ENCODE measurements at regions not wholly inside any gene's neighbourhood (a gene's known extent, or its start where the extent isn't known, plus 50 kb on each side); places are given as distances from the start of the nearest gene placed in this dataset.

DNA sequence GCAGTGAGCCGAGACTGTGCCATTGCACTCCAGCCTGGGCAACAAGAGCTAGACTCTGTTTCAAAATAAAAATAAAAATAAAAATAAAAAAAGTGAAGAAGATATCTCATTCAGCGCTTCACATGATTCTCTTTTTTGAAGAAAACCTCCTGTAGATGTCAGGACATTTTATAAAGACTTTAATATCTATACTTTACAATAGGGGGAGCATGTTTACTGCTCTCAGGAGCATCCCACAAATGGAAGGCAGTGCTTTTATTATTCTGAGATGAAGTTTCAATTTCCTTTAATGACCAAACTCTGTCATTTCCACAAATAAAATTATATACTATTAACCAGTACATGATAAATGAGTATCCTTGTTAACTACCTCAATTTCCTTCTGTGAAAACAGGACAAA, 118.7 kb upstream of the MYOCD start (continued):
- TF ChIP-seq, protein P1, sequence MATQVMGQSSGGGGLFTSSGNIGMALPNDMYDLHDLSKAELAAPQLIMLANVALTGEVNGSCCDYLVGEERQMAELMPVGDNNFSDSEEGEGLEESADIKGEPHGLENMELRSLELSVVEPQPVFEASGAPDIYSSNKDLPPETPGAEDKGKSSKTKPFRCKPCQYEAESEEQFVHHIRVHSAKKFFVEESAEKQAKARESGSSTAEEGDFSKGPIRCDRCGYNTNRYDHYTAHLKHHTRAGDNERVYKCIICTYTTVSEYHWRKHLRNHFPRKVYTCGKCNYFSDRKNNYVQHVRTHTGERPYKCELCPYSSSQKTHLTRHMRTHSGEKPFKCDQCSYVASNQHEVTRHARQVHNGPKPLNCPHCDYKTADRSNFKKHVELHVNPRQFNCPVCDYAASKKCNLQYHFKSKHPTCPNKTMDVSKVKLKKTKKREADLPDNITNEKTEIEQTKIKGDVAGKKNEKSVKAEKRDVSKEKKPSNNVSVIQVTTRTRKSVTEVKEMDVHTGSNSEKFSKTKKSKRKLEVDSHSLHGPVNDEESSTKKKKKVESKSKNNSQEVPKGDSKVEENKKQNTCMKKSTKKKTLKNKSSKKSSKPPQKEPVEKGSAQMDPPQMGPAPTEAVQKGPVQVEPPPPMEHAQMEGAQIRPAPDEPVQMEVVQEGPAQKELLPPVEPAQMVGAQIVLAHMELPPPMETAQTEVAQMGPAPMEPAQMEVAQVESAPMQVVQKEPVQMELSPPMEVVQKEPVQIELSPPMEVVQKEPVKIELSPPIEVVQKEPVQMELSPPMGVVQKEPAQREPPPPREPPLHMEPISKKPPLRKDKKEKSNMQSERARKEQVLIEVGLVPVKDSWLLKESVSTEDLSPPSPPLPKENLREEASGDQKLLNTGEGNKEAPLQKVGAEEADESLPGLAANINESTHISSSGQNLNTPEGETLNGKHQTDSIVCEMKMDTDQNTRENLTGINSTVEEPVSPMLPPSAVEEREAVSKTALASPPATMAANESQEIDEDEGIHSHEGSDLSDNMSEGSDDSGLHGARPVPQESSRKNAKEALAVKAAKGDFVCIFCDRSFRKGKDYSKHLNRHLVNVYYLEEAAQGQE (IDR thresholded peaks at IDR 0.05; ENCODE audit: low read depth, low read length) = no peak
- TF ChIP-seq JUND (IDR thresholded peaks at IDR 0.05) = no peak
- TF ChIP-seq, protein P2, sequence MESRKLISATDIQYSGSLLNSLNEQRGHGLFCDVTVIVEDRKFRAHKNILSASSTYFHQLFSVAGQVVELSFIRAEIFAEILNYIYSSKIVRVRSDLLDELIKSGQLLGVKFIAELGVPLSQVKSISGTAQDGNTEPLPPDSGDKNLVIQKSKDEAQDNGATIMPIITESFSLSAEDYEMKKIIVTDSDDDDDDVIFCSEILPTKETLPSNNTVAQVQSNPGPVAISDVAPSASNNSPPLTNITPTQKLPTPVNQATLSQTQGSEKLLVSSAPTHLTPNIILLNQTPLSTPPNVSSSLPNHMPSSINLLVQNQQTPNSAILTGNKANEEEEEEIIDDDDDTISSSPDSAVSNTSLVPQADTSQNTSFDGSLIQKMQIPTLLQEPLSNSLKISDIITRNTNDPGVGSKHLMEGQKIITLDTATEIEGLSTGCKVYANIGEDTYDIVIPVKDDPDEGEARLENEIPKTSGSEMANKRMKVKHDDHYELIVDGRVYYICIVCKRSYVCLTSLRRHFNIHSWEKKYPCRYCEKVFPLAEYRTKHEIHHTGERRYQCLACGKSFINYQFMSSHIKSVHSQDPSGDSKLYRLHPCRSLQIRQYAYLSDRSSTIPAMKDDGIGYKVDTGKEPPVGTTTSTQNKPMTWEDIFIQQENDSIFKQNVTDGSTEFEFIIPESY (IDR thresholded peaks at IDR 0.05; ENCODE audit: borderline replicate concordance, low read depth) = no peak

- Histone ChIP-seq H4K20me1 (ENCODE audit: insufficient read depth) (no peaks in the 10 kb centered on the region), H3K27me3 (ENCODE audit: insufficient read depth) (peaks cover 21% of the 10 kb centered on the region; the same call in 1 of the 2 replicates), H3K4me3 (ENCODE audit: low read depth in 2 of 2, low read length in 1 of 2) (no peak overlapping the region), H3K9ac (no peak overlapping the region), H2AFZ (ENCODE audit: low read depth) (no peak overlapping the region), H3K9me3 (no peaks in the 10 kb centered on the region), H3K4me2 (no peak overlapping the region), H3K9me2 (no peaks in the 10 kb centered on the region), H3K36me3 (replicated peaks in 1 of 2; ENCODE audit: control insufficient read depth in 1 of 2, insufficient read depth in 2 of 2, low read length in 1 of 2) (no peaks in the 10 kb centered on the region), H3K4me1 (ENCODE audit: control insufficient read depth in 1 of 2, insufficient read depth in 2 of 2, low read depth in 1 of 2, low read length in 1 of 2) (no peaks in the 10 kb centered on the region), H3K79me2 (ENCODE audit: insufficient read depth) (no peaks in the 10 kb centered on the region), H3K27ac (ENCODE audit: low read depth in 2 of 2, low read length in 1 of 2) (no peak overlapping the region), H3F3A (replicated peaks; ENCODE audit: insufficient read depth) (no peaks in the 10 kb centered on the region)
- TF ChIP-seq RAD21 (IDR thresholded peaks at IDR 0.05; ENCODE audit: low read length) (no peak), EZH2phosphoT487 (IDR thresholded peaks at IDR 0.05; ENCODE audit: borderline replicate concordance, low read depth) (no peak), USF2 (IDR thresholded peaks at IDR 0.05; ENCODE audit: borderline replicate concordance, low read depth, low read length) (no peak), SIN3A (IDR thresholded peaks at IDR 0.05; ENCODE audit: borderline replicate concordance, low read depth, low read length) (no peak), RXRA (IDR thresholded peaks at IDR 0.05; ENCODE audit: borderline replicate concordance, low read depth) (no peak), FOSL2 (IDR thresholded peaks at IDR 0.05; ENCODE audit: borderline replicate concordance, low read depth) (no peak), TEAD4 (IDR thresholded peaks at IDR 0.05; ENCODE audit: borderline replicate concordance, insufficient read depth) (no peak), YY1 (IDR thresholded peaks at IDR 0.05; ENCODE audit: low read depth) (no peak)
- TF ChIP-seq, protein P3, sequence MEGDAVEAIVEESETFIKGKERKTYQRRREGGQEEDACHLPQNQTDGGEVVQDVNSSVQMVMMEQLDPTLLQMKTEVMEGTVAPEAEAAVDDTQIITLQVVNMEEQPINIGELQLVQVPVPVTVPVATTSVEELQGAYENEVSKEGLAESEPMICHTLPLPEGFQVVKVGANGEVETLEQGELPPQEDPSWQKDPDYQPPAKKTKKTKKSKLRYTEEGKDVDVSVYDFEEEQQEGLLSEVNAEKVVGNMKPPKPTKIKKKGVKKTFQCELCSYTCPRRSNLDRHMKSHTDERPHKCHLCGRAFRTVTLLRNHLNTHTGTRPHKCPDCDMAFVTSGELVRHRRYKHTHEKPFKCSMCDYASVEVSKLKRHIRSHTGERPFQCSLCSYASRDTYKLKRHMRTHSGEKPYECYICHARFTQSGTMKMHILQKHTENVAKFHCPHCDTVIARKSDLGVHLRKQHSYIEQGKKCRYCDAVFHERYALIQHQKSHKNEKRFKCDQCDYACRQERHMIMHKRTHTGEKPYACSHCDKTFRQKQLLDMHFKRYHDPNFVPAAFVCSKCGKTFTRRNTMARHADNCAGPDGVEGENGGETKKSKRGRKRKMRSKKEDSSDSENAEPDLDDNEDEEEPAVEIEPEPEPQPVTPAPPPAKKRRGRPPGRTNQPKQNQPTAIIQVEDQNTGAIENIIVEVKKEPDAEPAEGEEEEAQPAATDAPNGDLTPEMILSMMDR (IDR thresholded peaks at IDR 0.05) = no peak
- TF ChIP-seq, protein P1 (IDR thresholded peaks at IDR 0.05; ENCODE audit: low read depth, low read length) = no peak
- POLR2A ChIA-PET = no interaction called here
- no peak for DNase-seq
- CTCF ChIA-PET = no interaction called here
- WGBS (ENCODE audit: low lambda C conversion rate) = 8% methylated on average over 5 of the region's 5 CpGs
These were observed 117.9 kb upstream of the MYOCD start for GRCh38 chr17:12547831-12548230.

Data from SK-N-SH (cell line).